NCI-H2107 (cell line): ENCODE measurements at regions not wholly inside any gene's neighbourhood (a gene's known extent, or its start where the extent isn't known, plus 50 kb on each side); places are given as distances from the start of the nearest gene placed in this dataset.

Source experiments
- DNase-seq: peaks from one replicate; lab custom pipeline; 2025; lab: John Stamatoyannopoulos, UW

- no peak for DNase-seq
These were observed 108.7 kb upstream of the OTX2 start for GRCh38 chr14:56918849-56919574.

DNA sequence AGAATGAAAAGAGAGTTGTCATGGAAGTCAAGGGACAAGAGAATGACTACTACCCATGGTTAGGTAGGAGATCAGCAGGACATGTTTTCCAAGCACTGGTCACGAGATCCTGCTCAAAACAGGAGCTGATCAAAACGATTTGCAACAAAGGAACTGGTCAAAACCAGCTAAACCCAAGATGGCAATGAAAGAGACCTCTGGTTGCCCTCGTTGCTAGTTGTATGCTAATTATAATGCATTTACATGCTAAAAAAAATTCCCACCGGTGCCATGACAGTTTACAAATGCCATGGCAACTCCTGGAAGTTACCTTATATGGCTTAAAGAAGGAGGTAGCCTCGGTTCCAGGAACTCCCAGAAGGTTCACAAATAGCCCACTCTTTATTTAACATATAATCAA is 95.0 kb upstream of the OTX2 start:
- no peak for DNase-seq

DNA sequence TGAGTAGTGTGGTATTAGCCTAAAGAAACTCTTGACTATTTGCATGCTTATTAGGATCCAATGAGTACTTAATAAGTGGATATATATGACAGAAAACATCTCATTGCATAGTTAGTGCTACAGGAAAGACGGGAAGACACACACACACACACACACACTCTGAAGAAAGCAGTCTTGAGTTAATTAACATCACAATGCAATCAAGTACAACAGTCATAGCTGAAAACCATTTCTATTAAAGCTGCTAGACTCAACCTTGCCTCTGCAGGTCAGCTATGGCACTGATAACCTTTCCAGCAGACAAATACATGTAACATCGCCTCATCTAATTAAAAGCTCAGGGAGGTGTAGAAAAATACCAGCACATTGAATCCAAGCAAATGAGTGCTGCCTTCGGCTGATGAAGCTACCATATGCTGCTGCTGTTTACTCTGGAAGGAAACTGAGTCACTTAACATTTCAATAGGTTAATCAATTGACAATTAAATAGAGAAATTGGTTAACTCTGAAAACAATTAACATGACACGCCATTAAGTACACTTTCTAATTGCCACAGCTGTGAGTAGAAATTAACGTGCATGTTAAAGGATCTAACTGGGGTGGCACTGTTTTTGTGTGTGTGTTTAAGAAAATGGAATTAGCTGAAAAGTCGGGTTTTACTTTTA is 93.2 kb upstream of the OTX2 start:
- no peak for DNase-seq

DNA sequence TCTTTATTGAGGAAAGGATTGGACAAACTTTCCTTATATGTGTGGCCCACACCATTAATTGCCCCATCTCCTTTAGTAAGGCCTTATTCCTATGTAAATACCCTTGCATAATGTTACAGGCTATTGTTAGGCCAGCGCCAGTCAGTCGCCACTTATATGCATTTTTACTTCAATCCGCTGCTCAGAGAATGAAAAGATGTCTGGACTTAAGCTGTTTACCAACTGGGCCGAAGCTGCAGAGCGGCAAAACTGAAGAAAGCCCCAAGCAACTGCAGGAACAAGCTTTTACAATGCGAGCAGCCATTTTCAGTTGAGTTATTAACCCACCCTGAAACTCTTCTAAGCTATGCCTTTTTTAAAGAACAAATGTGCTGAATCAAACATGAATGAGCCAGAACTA is 92.1 kb upstream of the OTX2 start:
- DNase-seq: no peak

DNA sequence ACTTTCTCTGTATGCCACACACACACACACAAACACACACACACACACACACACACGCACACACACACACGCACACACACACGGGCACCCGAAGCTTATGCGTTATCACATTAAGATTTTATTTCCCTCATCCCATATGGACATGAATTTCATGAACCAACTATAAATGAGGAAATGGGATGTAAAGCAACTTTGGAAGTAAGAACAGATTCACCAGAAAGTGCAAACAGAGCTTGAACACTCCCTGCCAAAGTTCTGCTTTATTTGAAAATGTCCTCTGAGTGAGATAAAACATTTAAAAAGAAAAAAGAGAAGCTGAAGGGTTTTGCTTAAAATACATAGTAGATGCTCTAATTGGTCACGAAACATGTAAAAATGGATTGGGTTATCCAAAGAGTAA is 90.4 kb upstream of the OTX2 start:
- no peak for DNase-seq

DNA sequence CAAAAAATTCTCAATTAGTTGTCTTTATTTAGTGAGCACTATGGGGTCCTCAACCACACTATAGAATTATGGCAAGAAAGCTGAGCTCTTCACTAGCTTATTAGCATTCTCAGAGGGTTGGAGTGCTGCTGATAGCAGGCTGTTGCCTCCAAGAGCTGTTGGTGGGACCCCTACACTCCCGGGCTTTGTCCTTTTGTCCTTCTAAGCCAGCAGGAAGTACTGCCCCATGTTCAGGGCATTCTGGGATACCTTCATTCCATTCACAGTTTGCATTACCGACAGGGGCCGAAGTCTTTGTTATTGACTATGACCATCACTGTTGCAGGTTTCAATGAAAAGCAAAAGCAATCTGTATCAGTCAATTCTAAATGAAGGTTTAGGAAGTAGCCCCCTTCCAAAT is 89.5 kb upstream of the OTX2 start:
- DNase-seq: no peak

- DNase-seq: no peak
These were observed 86.6 kb upstream of the OTX2 start for GRCh38 chr14:56896922-56897321.

GRCh38 chr14:56896231-56896630 is 86.0 kb upstream of the OTX2 start:
- no peak for DNase-seq

DNA sequence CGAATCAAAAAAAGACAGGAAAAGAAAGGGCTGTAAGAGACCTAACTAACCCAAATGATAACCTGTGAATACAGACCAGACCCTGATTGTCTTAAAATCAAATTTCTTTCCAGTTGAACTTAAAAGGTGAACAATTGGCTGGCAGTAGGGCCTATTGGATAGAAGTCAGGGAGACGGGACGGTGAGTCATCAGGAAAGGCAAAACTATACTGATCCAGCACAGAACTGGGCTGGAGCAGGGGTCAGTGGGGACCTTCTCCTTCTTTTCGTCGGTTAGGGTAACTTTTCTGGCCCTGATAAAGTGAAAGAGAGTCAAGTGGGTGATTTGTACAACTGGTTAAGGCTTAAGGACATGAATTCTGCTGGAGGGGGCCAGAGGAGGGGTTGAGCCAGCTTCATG is 84.9 kb upstream of the OTX2 start:
- no peak for DNase-seq

DNA sequence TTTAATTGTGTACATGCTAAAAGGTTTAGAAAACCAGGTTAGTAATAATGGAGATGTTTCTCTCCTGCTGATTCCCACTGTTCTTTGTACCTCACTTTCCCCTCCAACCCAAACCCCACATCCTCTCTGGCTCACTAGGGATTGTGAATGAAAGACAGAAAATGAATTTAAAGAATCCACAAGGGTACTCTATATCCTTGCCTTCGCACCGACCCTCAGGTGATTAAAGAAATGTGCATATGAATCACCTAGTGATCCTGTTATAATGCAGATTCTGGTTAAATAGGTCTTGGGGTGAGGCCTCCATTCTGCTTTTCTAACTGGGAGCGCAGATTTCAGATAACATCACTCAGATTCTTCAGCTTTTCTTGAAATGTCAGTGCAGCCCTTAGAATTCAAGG is 84.3 kb upstream of the OTX2 start:
- DNase-seq: no peak

DNA sequence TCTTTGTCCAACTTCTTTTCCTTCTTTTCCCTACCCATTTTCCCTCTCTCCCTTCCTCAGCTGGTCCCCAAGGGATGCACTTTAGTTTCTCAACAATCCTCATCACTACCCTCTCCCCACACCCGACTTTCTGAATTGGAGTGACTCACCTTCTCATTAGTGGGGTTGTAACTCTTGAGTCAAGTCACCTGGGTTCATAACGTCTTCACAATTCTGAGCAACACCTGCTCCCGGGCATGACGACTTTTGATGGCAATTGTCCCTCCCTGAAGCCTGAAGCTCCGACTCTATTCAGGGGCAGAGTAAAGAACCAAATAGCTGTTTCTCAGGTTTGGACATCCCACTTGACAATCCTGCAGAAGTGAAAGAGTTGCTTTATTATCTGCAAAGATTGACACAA is 82.7 kb upstream of the OTX2 start:
- peak; percentile 63 for DNase-seq

GRCh38 chr14:56891226-56891625 is 80.9 kb upstream of the OTX2 start:
- DNase-seq: no peak

GRCh38 chr14:56889705-56890104 is 79.4 kb upstream of the OTX2 start:
- no peak for DNase-seq

DNA sequence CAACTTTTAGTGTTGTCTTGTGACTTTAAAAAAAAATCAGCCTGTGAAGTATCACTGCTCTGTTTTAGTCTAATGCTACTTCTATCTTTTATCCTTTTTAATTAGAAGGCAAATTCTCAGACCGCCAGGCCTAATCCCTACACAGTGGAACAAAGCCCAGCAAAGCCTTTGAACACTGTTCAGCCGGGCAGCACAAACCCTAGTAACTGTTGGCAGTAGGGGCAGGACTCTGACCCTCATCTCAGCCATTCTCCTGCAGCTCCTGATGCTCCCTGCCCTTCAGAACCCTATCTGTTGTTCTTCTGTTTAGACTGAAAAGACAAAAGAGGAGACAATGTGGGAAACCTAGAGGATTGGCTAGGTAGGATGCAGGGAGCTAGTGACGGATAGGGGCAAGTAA is 78.0 kb upstream of the OTX2 start:
- DNase-seq: no peak

DNA sequence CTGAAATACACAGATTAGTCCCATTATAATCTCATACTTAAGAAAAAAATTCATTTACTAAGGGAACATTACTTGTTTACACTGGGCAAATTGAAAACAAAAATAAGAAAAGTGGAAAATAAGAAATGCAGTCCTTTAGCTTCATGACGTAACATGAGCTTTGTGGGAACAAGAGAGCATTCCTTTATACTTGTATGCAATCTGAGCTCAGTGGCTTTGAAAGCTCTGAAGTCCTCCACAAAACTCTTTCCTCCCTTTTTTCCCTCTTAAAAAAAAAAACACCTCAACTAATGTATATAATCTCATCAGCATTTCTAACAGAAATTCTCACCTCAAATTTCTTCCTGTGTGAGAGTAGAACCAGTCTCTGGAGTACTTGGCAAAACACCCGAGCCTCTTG is 76.9 kb upstream of the OTX2 start:
- no peak for DNase-seq

DNA sequence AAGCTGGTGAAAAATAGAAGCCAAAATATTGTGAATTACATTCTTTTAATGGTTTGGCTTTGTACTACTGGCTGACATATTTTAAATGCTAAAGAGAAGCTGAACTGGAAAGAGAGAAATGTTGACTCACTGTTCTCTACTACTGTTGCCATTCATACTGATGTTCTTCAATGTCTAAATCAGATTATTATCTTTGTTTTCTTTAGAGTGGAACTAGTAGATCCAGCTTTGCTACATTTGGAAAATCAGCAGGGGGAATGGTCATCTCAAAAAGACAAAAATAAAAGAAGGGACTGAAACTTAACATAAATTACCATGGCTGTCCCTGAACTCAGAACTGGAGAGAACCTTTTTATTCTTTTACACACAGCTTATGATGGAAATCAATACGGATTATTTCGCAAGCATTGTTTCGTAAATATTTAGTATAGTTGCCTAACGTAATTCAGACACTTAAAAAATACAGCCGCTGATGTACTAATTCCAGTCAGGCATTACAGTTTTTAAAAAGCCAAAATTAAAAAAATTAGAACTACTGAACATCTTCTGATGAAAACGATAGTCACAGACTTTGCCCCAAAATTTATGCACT is 76.3 kb upstream of the OTX2 start:
- DNase-seq: no peak

GRCh38 chr14:56885825-56886224 is 75.5 kb upstream of the OTX2 start:
- no peak for DNase-seq

- no peak for DNase-seq
These were observed 74.3 kb upstream of the OTX2 start for GRCh38 chr14:56884617-56885016.

DNA sequence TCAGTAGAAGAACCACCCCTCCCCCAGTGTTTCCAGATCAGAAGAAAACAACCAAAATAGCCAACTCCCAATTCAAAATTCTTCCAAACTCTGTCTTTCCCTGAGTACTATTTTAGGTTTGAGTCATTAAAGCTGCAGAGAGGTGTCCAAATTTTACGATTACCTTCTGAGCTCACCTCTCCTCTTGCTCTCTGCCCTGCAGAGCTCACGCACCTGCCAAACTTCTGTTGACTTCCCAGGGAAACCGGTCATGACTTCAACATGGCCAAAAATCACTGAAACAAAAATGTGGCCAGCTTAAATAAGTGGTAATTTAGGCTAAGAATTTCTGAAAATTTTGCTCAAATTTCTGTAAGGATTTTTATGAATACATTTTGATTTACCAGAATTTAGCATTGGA is 70.9 kb upstream of the OTX2 start:
- DNase-seq: no peak

DNA sequence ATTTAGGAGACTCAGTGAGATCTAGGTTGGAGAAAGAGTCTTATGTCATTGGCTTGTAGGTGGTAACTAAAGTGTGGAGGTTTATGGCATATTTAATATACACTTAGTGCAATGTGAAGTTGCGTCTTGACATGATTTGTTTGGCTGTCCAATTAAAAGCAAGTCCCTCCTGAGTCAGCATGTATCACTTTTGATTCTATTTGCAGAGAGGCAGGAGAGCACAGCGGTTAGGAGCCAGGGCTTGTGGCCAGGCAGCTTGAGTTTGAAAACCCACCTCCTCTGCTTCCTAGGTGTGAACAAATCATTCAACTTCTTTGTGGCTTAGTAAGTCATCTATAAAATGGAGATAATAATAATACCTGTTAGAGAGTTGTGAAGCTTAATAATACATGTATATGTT is 68.5 kb upstream of the OTX2 start:
- DNase-seq: no peak

DNA sequence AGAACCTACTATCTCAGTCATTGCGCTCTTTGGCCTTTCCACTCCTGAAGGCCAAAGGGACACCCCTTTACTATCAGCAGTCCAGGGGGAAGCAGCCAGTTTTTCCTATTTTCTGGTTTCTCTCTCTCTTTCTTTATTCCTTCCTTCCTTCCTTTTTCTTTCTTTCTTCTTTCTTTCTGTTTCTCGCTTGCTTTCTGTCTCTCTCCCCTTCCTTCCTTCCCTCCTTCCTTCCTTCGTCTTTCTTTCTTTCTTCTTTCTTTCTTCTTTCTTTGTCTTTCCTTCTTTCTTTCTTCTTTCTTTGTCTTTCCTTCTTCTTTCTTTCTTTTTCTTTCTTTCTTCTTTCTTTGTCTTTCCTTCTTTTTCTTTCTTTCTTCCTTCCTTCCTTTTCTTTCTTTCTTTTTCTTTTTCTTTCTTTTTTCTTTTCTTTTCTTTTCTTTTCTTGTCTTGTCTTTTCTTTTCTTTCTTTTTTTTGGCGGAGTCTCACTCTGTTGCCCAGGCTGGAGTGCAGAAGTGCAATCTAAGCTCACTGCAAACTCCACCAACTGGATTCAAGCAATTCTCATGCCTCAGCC is 64.9 kb upstream of the OTX2 start:
- DNase-seq: no peak

DNA sequence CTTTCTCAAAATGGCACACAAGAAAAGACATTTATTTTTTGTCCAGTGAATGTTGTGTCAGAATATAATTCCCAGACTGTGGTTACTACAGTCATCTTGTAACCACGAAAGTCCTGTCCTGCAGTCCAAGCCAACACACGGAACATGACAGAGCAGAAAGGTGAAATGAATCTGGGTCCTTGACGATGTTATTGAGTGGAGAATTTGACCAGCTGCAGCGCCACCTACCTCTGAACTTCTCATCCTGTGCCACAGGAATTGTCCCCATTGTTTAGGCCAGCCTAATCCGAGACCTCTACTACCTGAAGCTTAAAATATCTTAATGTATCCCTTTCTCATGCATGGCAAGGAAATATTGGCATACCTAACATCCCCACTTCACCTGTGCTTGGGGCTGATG is 64.1 kb upstream of the OTX2 start:
- peak; percentile 5 for DNase-seq

- no peak for DNase-seq
These were observed 60.1 kb upstream of the OTX2 start for GRCh38 chr14:56870336-56870735.
